ENCODE measurements at regions not wholly inside any gene's neighbourhood (a gene's known extent, or its start where the extent isn't known, plus 50 kb on each side); places are given as distances from the start of the nearest gene placed in this dataset.
"Not testable (repeated sequence)": the region's sequence is repeated elsewhere in the genome, so short reads cannot be mapped to it uniquely, and the experiment has no call there.

- not testable (repeated sequence) for H3K27me3 ChIP-seq (ENCODE audit: control insufficient read depth in 3 of 3, insufficient read depth in 3 of 3, low read length in 3 of 3); H3K9me3 ChIP-seq (ENCODE audit: control insufficient read depth in 2 of 2, insufficient read depth in 1 of 2, low read depth in 1 of 2, low read length in 1 of 2); H3K27ac ChIP-seq (ENCODE audit: low read depth in 1 of 3, low read length in 2 of 3); H3K4me1 ChIP-seq (ENCODE audit: control insufficient read depth in 3 of 3, insufficient read depth in 2 of 3, low read depth in 1 of 3, low read length in 2 of 3); DNase-seq; H3K36me3 ChIP-seq (ENCODE audit: control insufficient read depth in 3 of 3, insufficient read depth in 2 of 3, low read depth in 1 of 3, low read length in 3 of 3); FAIRE-seq; H3K4me3 ChIP-seq (ENCODE audit: low read depth in 1 of 3, low read length in 3 of 3)
- WGBS, 3 donors = 90 to 96% (median 92%) methylated on average over 12 to 23 of the region's 23 CpGs
These were observed 1361.1 kb upstream of the ZEB2 start for GRCh38 chr2:145880997-145881396.

GRCh38 chr2:145875016-145875415 lies 1355.1 kb upstream of the ZEB2 start:
- no peak overlapping the region for H3K27ac ChIP-seq (ENCODE audit: low read depth in 1 of 3, low read length in 2 of 3)
- DNase-seq (no peak), FAIRE-seq (no peak)
- no peaks in the 10 kb centered on the region for H3K27me3 ChIP-seq (ENCODE audit: control insufficient read depth in 3 of 3, insufficient read depth in 3 of 3, low read length in 3 of 3)
- H3K36me3 ChIP-seq (ENCODE audit: control insufficient read depth in 3 of 3, insufficient read depth in 2 of 3, low read depth in 1 of 3, low read length in 3 of 3) = no peaks in the 10 kb centered on the region
- no peak overlapping the region for H3K4me3 ChIP-seq (ENCODE audit: low read depth in 1 of 3, low read length in 3 of 3)
- H3K9me3 ChIP-seq (ENCODE audit: control insufficient read depth in 2 of 2, insufficient read depth in 1 of 2, low read depth in 1 of 2, low read length in 1 of 2) = no peaks in the 10 kb centered on the region
- 79 to 81% (median 80%) methylated on average over 5 of the region's 5 CpGs for WGBS, 3 donors
- H3K4me1 ChIP-seq (ENCODE audit: control insufficient read depth in 3 of 3, insufficient read depth in 2 of 3, low read depth in 1 of 3, low read length in 2 of 3) = no peaks in the 10 kb centered on the region

- H3K4me1 ChIP-seq (ENCODE audit: control insufficient read depth in 3 of 3, insufficient read depth in 2 of 3, low read depth in 1 of 3, low read length in 2 of 3) = no peaks in the 10 kb centered on the region
- H3K36me3 ChIP-seq (ENCODE audit: control insufficient read depth in 3 of 3, insufficient read depth in 2 of 3, low read depth in 1 of 3, low read length in 3 of 3) = no peaks in the 10 kb centered on the region
- WGBS, 3 donors = 79 to 89% (median 82%) methylated on average over 1 of the region's 1 CpG
- no peak overlapping the region for H3K27ac ChIP-seq (ENCODE audit: low read depth in 1 of 3, low read length in 2 of 3)
- DNase-seq (no peak), FAIRE-seq (no peak)
- no peak overlapping the region for H3K4me3 ChIP-seq (ENCODE audit: low read depth in 1 of 3, low read length in 3 of 3)
- H3K27me3 ChIP-seq (ENCODE audit: control insufficient read depth in 3 of 3, insufficient read depth in 3 of 3, low read length in 3 of 3) = no peaks in the 10 kb centered on the region
- no peaks in the 10 kb centered on the region for H3K9me3 ChIP-seq (ENCODE audit: control insufficient read depth in 2 of 2, insufficient read depth in 1 of 2, low read depth in 1 of 2, low read length in 1 of 2)
These were observed 1354.5 kb upstream of the ZEB2 start for GRCh38 chr2:145874466-145874865.

GRCh38 chr2:145864501-145864900 lies 1344.6 kb upstream of the ZEB2 start:
- no peak for FAIRE-seq
- no peaks in the 10 kb centered on the region for H3K27me3 ChIP-seq (ENCODE audit: control insufficient read depth in 3 of 3, insufficient read depth in 3 of 3, low read length in 3 of 3)
- H3K4me3 ChIP-seq (ENCODE audit: low read depth in 1 of 3, low read length in 3 of 3) = no peak overlapping the region
- no peaks in the 10 kb centered on the region for H3K9me3 ChIP-seq (ENCODE audit: control insufficient read depth in 2 of 2, insufficient read depth in 1 of 2, low read depth in 1 of 2, low read length in 1 of 2)
- 90 to 94% (median 92%) methylated on average over 3 of the region's 3 CpGs for WGBS, 3 donors
- no peaks in the 10 kb centered on the region for H3K36me3 ChIP-seq (ENCODE audit: control insufficient read depth in 3 of 3, insufficient read depth in 2 of 3, low read depth in 1 of 3, low read length in 3 of 3)
- no peak for DNase-seq
- no peak overlapping the region for H3K27ac ChIP-seq (ENCODE audit: low read depth in 1 of 3, low read length in 2 of 3)
- H3K4me1 ChIP-seq (ENCODE audit: control insufficient read depth in 3 of 3, insufficient read depth in 2 of 3, low read depth in 1 of 3, low read length in 2 of 3) = no peaks in the 10 kb centered on the region

DNA sequence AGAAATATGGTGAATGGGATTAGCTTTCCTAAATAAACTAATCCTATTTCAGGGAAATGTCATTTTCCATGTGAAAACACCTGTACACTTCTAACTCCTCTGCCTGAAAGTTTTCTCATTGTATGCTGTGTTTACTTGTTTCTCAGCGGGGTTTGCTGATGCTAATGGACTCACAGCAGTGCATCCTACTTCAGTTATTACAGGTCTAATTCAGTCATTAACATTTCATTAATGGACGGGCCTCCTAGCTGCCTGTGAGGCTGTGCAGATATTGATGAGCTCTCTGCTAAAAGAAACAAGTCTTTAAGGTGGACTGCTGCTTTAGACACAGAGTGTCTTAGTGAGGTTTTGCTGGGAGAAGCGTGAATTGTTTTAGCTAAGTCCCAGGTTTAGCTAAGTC lies 1342.0 kb upstream of the ZEB2 start:
- Histone ChIP-seq H3K27me3 (ENCODE audit: control insufficient read depth in 3 of 3, insufficient read depth in 3 of 3, low read length in 3 of 3) (no peaks in the 10 kb centered on the region), H3K27ac (ENCODE audit: low read depth in 1 of 3, low read length in 2 of 3) (no peak overlapping the region), H3K9me3 (ENCODE audit: control insufficient read depth in 2 of 2, insufficient read depth in 1 of 2, low read depth in 1 of 2, low read length in 1 of 2) (no peaks in the 10 kb centered on the region), H3K4me1 (ENCODE audit: control insufficient read depth in 3 of 3, insufficient read depth in 2 of 3, low read depth in 1 of 3, low read length in 2 of 3) (no peaks in the 10 kb centered on the region), H3K36me3 (ENCODE audit: control insufficient read depth in 3 of 3, insufficient read depth in 2 of 3, low read depth in 1 of 3, low read length in 3 of 3) (no peaks in the 10 kb centered on the region), H3K4me3 (ENCODE audit: low read depth in 1 of 3, low read length in 3 of 3) (no peak overlapping the region)
- WGBS, 3 donors = 53 to 71% (median 57%) methylated on average over 3 of the region's 3 CpGs
- FAIRE-seq (no peak), DNase-seq (no peak)

- Histone ChIP-seq H3K27me3 (ENCODE audit: control insufficient read depth in 3 of 3, insufficient read depth in 3 of 3, low read length in 3 of 3) (no peaks in the 10 kb centered on the region), H3K36me3 (ENCODE audit: control insufficient read depth in 3 of 3, insufficient read depth in 2 of 3, low read depth in 1 of 3, low read length in 3 of 3) (no peaks in the 10 kb centered on the region), H3K27ac (ENCODE audit: low read depth in 1 of 3, low read length in 2 of 3) (no peak overlapping the region), H3K9me3 (ENCODE audit: control insufficient read depth in 2 of 2, insufficient read depth in 1 of 2, low read depth in 1 of 2, low read length in 1 of 2) (no peaks in the 10 kb centered on the region), H3K4me1 (ENCODE audit: control insufficient read depth in 3 of 3, insufficient read depth in 2 of 3, low read depth in 1 of 3, low read length in 2 of 3) (no peaks in the 10 kb centered on the region), H3K4me3 (ENCODE audit: low read depth in 1 of 3, low read length in 3 of 3) (no peak overlapping the region)
- no peak for DNase-seq
- WGBS, 3 donors = 44 to 73% (median 55%) methylated on average over 1 of the region's 1 CpG
- FAIRE-seq = no peak
These were observed 1340.2 kb upstream of the ZEB2 start for GRCh38 chr2:145860083-145860482.

GRCh38 chr2:145855142-145855541 lies 1335.2 kb upstream of the ZEB2 start:
- no peak for DNase-seq
- 75 to 83% (median 81%) methylated on average over 1 of the region's 1 CpG for WGBS, 3 donors
- H3K36me3 ChIP-seq (ENCODE audit: control insufficient read depth in 3 of 3, insufficient read depth in 2 of 3, low read depth in 1 of 3, low read length in 3 of 3) = no peaks in the 10 kb centered on the region
- no peak overlapping the region for H3K4me3 ChIP-seq (ENCODE audit: low read depth in 1 of 3, low read length in 3 of 3)
- H3K9me3 ChIP-seq (ENCODE audit: control insufficient read depth in 2 of 2, insufficient read depth in 1 of 2, low read depth in 1 of 2, low read length in 1 of 2) = no peaks in the 10 kb centered on the region
- FAIRE-seq = no peak
- H3K27ac ChIP-seq (ENCODE audit: low read depth in 1 of 3, low read length in 2 of 3) = no peak overlapping the region
- H3K4me1 ChIP-seq (ENCODE audit: control insufficient read depth in 3 of 3, insufficient read depth in 2 of 3, low read depth in 1 of 3, low read length in 2 of 3) = no peaks in the 10 kb centered on the region
- H3K27me3 ChIP-seq (ENCODE audit: control insufficient read depth in 3 of 3, insufficient read depth in 3 of 3, low read length in 3 of 3) = no peaks in the 10 kb centered on the region

- no peaks in the 10 kb centered on the region for H3K36me3 ChIP-seq (ENCODE audit: control insufficient read depth in 3 of 3, insufficient read depth in 2 of 3, low read depth in 1 of 3, low read length in 3 of 3)
- H3K27me3 ChIP-seq (ENCODE audit: control insufficient read depth in 3 of 3, insufficient read depth in 3 of 3, low read length in 3 of 3) = no peaks in the 10 kb centered on the region
- no peaks in the 10 kb centered on the region for H3K4me1 ChIP-seq (ENCODE audit: control insufficient read depth in 3 of 3, insufficient read depth in 2 of 3, low read depth in 1 of 3, low read length in 2 of 3)
- no peak overlapping the region for H3K4me3 ChIP-seq (ENCODE audit: low read depth in 1 of 3, low read length in 3 of 3)
- H3K27ac ChIP-seq (ENCODE audit: low read depth in 1 of 3, low read length in 2 of 3) = no peak overlapping the region
- 82 to 90% (median 86%) methylated on average over 4 of the region's 4 CpGs for WGBS, 3 donors
- DNase-seq (no peak), FAIRE-seq (no peak)
- H3K9me3 ChIP-seq (ENCODE audit: control insufficient read depth in 2 of 2, insufficient read depth in 1 of 2, low read depth in 1 of 2, low read length in 1 of 2) = no peaks in the 10 kb centered on the region
These were observed 1334.3 kb upstream of the ZEB2 start for GRCh38 chr2:145854039-145854755.

DNA sequence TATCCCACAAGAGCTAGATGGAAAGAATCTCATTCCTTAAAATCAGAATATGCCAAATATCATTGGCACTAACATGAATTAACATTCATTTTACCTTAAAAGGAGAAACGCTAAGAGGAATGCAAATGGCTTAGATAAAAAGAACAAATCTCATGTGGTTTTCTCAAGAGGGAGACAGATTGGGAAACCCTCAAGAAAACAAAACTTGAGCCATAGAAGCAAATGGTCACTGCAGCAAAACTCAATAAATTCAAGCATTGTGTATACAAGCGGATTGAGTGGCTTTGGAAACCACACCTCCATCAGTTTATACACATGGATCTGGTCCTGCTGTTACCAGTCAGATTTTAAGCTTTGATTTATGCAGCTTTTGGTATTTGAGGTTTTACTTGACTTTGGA lies 1331.8 kb upstream of the ZEB2 start:
- WGBS, 3 donors = 67 to 77% (median 77%) methylated on average over 2 of the region's 2 CpGs
- Histone ChIP-seq H3K9me3 (ENCODE audit: control insufficient read depth in 2 of 2, insufficient read depth in 1 of 2, low read depth in 1 of 2, low read length in 1 of 2) (no peaks in the 10 kb centered on the region), H3K4me1 (ENCODE audit: control insufficient read depth in 3 of 3, insufficient read depth in 2 of 3, low read depth in 1 of 3, low read length in 2 of 3) (no peaks in the 10 kb centered on the region), H3K36me3 (ENCODE audit: control insufficient read depth in 3 of 3, insufficient read depth in 2 of 3, low read depth in 1 of 3, low read length in 3 of 3) (no peaks in the 10 kb centered on the region), H3K4me3 (ENCODE audit: low read depth in 1 of 3, low read length in 3 of 3) (no peak overlapping the region), H3K27ac (ENCODE audit: low read depth in 1 of 3, low read length in 2 of 3) (peak overlapping the region in 1 of 3 donors; percentile 81), H3K27me3 (ENCODE audit: control insufficient read depth in 3 of 3, insufficient read depth in 3 of 3, low read length in 3 of 3) (no peaks in the 10 kb centered on the region)
- DNase-seq (no peak), FAIRE-seq (no peak)
